Mucosa of descending colon (tissue), 3 donors: ENCODE measurements at regions not wholly inside any gene's neighbourhood (a gene's known extent, or its start where the extent isn't known, plus 50 kb on each side); places are given as distances from the start of the nearest gene placed in this dataset.
"Not testable (repeated sequence)": the region's sequence is repeated elsewhere in the genome, so short reads cannot be mapped to it uniquely, and the experiment has no call there.

Experiments used
- ATAC-seq: fragments of 200-7000 bp; cut with Tn5 transposase; one replicate; pipeline ENCODE4 v1.9.1; 2020; ENCODE audit warnings: mild to moderate bottlenecking, moderate library complexity
- DNase-seq, 3 donors: peaks; one replicate each; pipeline ENCODE4 v3.0.0-alpha.2; 2020
- H3K36me3 ChIP-seq: fragments of 200-600 bp; one replicate; pipeline ENCODE4 v1.8.0; 2021; ENCODE audit warnings: low read depth, mild to moderate bottlenecking
- H3K4me1 ChIP-seq: fragments of 200-600 bp; one replicate; pipeline ENCODE4 v1.8.0; 2021; ENCODE audit warnings: low read depth, mild to moderate bottlenecking
- H3K4me3 ChIP-seq: fragments of 200-600 bp; one replicate; pipeline ENCODE4 v1.8.0; 2021; ENCODE audit warnings: mild to moderate bottlenecking
- H3K9me3 ChIP-seq: fragments of 200-600 bp; one replicate; pipeline ENCODE4 v1.8.0; 2021; ENCODE audit warnings: mild to moderate bottlenecking
- intact Hi-C, 2 donors: fragments of 100-400 bp; cut with DNase I in 1 of 2; cut with micrococcal nuclease in 1 of 2; formaldehyde crosslinking; loops; one replicate each; pipeline versions ENCODE4 v1.11.0 to v1.11.1; 2022; cut with DNase I, micrococcal nuclease
- TF ChIP-seq, protein P1 (sequence below): fragments of 200-600 bp; IDR thresholded peaks from one replicate; pipeline ENCODE4 v1.8.0; 2022; ENCODE audit warnings: antibody characterized with exemption, mild to moderate bottlenecking
- donor health status: DM: no; HTN: no; CAD: no; lungs with moderate emphysema.
- donor health status: DM: no; HTN: no; CAD: no.
- donor health status: DM: no; HTN: yes; CAD: no.

DNA sequence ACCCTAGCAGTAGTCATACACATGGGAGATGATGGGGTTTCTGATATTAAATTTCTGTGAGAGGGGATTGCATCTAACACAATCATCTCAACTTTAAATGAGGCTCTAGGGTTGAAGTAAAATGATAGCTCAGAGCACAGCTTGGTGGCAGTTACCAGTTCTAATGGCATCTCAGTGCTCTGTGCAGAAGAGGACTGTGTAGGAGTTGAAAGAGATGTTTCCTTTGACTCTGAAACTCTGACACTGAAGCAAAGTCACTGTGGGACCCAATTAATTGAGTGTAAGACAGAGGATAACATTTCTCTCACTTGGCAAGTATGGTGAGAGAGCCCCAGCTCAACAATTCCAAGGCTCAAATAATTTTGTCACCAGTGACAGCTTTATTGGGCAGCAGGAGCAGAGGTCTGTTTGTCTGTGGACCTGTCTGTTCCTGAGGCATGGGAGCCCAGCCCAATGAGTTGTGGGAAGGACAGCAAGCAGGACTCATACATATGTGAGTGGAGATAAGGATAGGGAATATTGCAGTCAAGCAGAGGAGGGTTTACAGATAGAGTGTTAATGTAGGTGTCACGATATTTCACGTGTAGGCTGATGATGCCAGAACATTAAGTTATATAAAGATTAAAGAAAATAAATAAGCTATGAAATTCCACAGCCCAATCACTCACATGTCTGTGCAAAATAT, 76.7 kb upstream of the NAF1 start:
- Histone ChIP-seq H3K36me3 (no peaks in the 10 kb centered on the region), H3K4me3 (no peak overlapping the region), H3K9me3 (no peaks in the 10 kb centered on the region), H3K4me1 (no peaks in the 10 kb centered on the region)
- DNase-seq (no peak), ATAC-seq (no peak)
- TF ChIP-seq, protein P1, sequence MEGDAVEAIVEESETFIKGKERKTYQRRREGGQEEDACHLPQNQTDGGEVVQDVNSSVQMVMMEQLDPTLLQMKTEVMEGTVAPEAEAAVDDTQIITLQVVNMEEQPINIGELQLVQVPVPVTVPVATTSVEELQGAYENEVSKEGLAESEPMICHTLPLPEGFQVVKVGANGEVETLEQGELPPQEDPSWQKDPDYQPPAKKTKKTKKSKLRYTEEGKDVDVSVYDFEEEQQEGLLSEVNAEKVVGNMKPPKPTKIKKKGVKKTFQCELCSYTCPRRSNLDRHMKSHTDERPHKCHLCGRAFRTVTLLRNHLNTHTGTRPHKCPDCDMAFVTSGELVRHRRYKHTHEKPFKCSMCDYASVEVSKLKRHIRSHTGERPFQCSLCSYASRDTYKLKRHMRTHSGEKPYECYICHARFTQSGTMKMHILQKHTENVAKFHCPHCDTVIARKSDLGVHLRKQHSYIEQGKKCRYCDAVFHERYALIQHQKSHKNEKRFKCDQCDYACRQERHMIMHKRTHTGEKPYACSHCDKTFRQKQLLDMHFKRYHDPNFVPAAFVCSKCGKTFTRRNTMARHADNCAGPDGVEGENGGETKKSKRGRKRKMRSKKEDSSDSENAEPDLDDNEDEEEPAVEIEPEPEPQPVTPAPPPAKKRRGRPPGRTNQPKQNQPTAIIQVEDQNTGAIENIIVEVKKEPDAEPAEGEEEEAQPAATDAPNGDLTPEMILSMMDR, result no peak
- intact Hi-C loops, result no loop called here

DNA sequence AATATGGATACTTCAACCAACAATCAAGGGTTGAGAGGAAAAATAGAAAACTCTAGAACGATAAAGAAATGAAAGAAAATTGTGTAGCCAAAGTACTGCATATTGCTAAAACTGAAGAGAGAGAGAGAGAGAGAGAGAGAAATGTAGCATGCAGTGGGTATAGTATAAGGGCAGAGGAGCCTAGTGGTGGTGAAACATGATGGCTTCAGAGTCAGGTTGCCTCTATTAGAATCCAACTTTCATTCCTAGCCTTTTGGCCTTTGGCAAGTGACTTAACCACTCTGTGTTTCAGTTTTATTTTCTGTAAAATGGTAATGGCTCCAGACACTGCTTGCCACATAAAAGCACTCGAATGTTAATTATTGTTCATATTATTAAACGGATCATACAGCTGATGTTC, 71.2 kb upstream of the NAF1 start:
- no peak for DNase-seq
- Histone ChIP-seq H3K4me3 (no peak overlapping the region), H3K4me1 (no peaks in the 10 kb centered on the region), H3K36me3 (no peaks in the 10 kb centered on the region), H3K9me3 (peaks cover 2% of the 10 kb centered on the region)
- TF ChIP-seq, protein P1, result no peak
- intact Hi-C loops, result no loop called here
- ATAC-seq, result no peak

DNA sequence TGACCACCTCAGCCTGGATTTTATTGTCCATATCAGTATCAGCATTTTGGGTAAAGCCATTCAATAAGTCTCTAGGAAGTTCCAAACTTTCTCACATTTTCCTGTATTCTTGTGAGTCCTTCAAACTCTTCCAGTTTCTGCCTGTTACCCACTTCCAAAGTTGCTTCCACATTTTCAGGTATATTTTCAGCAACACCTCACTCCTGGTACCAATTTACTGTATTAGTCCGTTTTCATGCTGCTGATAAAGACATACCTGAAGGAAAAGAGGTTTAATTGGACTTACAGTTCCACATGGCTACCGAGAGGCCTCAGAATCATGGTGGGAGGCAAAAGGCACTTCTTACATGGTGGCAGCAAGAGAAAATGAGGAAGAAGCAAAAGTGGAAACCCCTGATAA, 69.7 kb upstream of the NAF1 start:
- H3K9me3 ChIP-seq, H3K4me1 ChIP-seq, DNase-seq, ATAC-seq, intact Hi-C loops, H3K4me3 ChIP-seq, H3K36me3 ChIP-seq: not testable (repeated sequence)

DNA sequence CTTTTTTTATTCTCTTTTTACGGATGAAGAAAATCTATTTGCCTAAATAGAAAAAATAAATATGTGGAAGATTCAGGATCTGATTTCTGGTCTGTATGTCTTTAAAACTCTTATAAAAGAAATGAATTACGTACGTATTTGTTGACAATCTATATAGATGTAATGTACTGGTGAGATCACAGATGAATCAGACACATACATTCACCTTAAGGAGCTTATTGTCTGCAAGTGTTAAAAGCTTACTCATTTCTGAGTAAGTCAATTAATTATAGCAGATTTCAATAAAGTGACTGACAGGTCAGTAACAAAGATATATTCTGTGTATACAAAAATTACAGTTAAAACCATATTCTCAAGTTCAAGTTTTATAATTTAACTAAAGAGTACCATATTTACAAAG, 66.6 kb upstream of the NAF1 start:
- Histone ChIP-seq H3K36me3 (no peaks in the 10 kb centered on the region), H3K4me1 (no peaks in the 10 kb centered on the region), H3K4me3 (no peak overlapping the region), H3K9me3 (peaks cover 2% of the 10 kb centered on the region)
- DNase-seq (no peak), ATAC-seq (no peak)
- intact Hi-C loops, result no loop called here
- TF ChIP-seq, protein P1, result no peak

DNA sequence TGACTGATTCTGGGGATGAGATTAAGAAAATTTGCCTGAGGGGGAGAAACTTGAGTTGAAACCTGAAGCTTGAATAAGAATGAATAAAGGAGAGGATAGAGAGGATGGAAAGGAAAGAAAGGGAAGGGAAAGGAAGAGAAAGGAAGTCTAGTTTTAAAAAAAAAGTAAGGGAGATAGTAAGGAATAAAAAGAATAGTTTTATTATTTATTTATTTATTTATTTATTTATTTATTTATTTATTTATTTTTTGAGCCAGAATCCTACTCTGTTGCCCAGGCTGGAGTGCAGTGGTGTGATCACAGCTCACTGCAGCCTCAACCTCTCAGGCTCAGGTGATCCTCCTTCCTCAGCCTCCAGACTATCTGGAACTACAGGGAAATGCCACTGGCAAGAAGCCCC, 62.0 kb upstream of the NAF1 start:
- DNase-seq, result no peak
- ATAC-seq, result no peak
- TF ChIP-seq, protein P1, result no peak
- intact Hi-C loops, result no loop called here
- no peaks in the 10 kb centered on the region for H3K36me3 ChIP-seq
- no peak overlapping the region for H3K4me3 ChIP-seq
- H3K4me1 ChIP-seq, result no peaks in the 10 kb centered on the region
- no peaks in the 10 kb centered on the region for H3K9me3 ChIP-seq

GRCh38 chr4:163221467-163221866, 54.8 kb upstream of the NAF1 start:
- intact Hi-C loops, result no loop called here
- Histone ChIP-seq H3K4me3 (no peak overlapping the region), H3K9me3 (no peaks in the 10 kb centered on the region), H3K4me1 (no peaks in the 10 kb centered on the region), H3K36me3 (no peaks in the 10 kb centered on the region)
- ATAC-seq (no peak), DNase-seq (no peak)
- TF ChIP-seq, protein P1, result no peak
